ENCODE measurements at regions not wholly inside any gene's neighbourhood (a gene's known extent, or its start where the extent isn't known, plus 50 kb on each side); places are given as distances from the start of the nearest gene placed in this dataset.

- no peak for DNase-seq
Observed at GRCh38 chr13:34654647-34655046, 287.4 kb upstream of the NBEA start.

DNA sequence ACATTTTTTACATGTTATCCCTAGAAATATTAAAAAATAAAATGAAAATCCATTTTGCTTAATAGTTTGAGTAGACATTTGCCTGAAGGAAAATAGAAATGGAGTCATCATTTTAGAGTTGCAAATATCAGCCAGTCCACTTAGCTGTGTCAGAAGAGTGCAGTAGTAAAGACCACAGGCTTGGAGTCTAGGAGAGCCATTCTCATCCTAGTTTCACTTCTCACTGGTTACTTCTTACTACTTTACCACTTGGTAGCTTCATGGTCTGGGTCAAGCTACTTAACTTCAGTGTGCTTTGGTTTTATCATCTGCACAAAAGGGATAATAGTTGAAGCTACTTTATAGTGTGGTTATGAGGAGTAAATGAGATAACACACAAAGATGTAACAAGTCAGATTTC is 286.5 kb upstream of the NBEA start:
- DNase-seq = no peak

GRCh38 chr13:34657716-34658115 is 284.4 kb upstream of the NBEA start:
- no peak for DNase-seq

- DNase-seq = no peak
Observed at GRCh38 chr13:34667286-34668218, 274.5 kb upstream of the NBEA start.

GRCh38 chr13:34671137-34671536 is 270.9 kb upstream of the NBEA start:
- no peak for DNase-seq

GRCh38 chr13:34672631-34673030 is 269.4 kb upstream of the NBEA start:
- DNase-seq = no peak

DNA sequence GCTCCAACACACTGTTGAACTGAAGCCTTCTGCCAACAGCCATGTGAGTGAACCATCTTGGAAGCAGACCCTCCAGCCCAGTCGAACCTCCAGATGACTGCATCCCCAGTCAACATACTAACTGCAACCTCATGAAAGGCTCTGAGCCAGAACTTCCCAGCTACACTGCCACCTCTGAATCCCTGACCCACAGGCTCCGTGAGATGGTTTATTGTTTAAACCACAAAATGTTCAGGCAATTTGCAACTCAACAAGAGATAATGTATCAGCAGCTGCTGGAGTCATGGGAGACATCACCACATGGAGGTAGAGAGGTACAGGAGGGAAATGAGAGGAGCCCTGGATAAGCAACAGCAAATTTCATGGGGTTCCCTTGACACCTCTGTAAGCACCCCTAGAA is 266.4 kb upstream of the NBEA start:
- no peak for DNase-seq

DNA sequence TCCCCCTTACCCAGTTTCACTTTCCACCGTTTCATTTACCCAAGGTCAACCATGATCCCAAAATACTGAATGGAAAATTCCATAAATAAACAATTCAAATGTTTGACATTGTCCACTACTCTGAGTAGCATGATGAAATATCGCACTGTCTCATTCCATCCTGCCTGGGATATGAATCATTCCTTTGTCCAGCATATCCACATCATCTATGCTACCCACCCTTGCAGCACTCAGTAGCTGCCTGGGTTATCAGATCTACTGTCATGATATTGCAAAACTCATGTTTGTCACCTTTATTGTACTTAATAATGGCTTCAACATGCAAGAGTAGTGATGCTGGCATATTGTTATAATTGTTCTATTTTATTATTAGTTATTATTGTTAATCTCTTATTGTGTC is 263.9 kb upstream of the NBEA start:
- DNase-seq = no peak

GRCh38 chr13:34681405-34681955 is 260.6 kb upstream of the NBEA start:
- no peak for DNase-seq

DNA sequence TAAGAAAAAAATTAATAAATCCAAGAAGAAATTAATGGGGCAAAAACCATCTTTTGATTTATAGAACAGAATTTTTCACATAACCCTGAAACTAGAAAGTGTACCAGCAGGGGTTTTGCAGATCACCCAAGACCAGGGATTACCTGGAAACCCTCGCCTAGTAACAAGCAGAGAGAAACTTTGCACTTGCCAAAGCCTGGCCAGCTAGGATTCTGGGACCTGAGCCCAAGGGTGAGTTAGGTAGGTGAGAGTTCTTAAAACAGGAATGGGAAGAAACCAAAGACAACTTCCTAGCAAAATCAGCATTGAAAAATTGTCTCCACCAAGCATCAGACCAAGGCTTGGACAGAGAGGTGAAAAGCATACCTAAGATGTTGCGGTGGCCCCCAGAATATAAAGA is 247.0 kb upstream of the NBEA start:
- DNase-seq = no peak

- DNase-seq = no peak
Observed at GRCh38 chr13:34696296-34696695, 245.8 kb upstream of the NBEA start.

DNA sequence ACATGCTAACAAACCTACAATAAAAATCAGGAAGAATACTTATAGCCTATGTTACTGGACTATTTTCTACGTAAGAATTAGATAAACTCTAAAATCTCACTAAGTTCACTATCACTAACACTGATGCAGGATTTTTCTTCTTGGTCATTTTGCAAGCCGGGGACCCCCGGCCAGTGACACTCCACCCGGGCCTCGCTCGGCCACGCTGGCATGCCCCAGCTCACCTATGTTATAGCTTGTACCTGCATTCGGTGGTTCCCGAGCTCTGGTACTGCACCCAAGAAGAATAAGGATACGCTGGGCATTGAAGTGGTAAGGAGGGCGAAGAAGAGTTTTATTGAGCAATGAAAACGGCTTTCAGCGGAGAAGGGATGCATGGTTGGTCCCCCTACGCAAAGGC is 245.3 kb upstream of the NBEA start:
- no peak for DNase-seq

- no peak for DNase-seq
Observed at GRCh38 chr13:34698945-34699344, 243.1 kb upstream of the NBEA start.

DNA sequence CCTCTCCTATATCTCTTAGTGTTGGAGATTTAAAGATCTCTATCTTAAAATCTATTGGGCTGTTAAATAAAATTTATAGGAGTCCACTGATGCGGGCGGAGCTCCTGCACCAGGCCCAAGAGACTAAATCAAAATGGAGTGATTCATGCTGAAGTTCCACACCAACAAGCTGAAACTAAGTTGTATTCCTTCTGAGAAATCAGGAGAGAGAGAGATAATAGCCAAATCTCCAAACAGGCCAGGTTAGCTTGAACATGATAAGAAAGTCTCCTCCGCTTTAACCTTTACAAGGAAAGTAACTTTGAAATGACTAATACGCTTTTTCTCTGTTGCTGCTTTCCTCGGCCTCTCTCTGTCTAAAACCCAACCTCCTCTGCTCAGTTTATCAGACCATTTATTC is 241.9 kb upstream of the NBEA start:
- DNase-seq = no peak

GRCh38 chr13:34701919-34702318 is 240.2 kb upstream of the NBEA start:
- no peak for DNase-seq

DNA sequence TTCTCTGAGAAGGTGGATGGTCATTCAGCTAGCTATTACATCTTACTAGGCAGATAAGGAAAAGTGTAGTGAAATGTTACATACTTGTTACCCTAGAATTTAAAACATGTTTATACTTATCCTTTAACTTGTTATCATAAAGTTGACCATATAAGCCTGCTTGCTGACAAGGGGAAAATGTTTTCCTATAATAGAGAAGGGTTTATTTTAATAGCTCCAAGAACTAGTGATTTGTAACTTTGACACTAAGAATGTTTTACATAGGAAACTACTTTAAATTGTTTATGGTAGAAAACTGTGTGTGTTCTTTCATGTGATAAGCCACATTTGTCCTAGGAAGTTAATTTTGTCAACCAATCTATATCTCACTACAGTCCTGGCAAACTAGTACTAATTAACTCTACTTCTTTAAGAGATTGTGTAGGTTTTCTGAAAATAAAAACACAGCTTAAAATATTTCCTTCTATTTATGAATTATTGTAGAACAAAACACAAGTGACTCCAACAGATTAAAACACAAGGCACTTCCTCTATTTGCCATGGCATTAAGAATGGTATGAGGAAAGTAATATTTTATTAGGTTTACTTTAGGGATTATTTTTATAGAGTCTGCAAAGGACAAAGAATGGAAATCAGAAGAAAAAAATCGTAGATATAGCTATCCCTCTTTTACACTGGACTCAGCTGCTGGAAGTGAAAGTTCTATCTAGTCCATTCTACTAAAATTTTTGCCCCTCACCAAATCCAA is 233.3 kb upstream of the NBEA start:
- no peak for DNase-seq

- no peak for DNase-seq
Observed at GRCh38 chr13:34719060-34719875, 222.8 kb upstream of the NBEA start.

- no peak for DNase-seq
Observed at GRCh38 chr13:34720618-34721017, 221.5 kb upstream of the NBEA start.

- no peak for DNase-seq
Observed at GRCh38 chr13:34721631-34722595, 220.2 kb upstream of the NBEA start.

DNA sequence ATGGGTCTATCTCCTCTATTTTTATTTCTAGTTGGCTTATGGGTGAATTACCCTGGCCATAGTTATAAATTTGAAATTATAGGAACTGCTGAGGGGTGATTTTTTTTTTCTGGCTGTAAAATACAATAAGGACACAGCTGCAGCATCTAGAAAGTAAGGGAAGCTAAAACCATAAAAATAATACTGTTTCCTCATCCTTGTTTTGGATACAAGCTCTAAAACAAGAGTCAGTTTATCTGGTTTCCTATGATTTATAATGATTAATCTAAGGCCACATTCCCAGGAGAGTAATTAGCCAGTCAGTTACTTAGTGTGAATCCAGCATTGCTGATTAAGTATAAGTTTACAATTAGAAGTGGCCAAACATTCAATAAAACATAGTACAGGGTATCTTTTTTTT is 219.1 kb upstream of the NBEA start:
- DNase-seq = no peak

DNA sequence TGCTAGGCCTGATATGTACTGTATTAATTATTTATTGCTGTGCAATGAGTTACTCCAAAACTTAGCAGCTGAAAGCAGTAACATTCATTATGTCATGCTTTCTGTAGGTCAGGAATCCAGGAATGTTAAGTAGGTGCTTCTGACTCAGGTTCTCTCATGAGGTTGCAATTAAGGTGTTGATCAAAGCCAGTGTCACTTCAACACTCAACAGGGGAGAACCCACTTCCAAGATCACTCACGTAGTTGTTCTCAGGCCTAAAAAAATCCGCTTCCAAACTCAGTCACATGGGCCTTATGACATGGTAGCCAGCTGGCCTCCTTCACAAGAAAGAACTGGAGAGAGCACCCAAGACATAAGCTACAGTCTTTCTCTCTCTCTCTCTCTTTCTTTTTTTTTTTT is 211.1 kb upstream of the NBEA start:
- no peak for DNase-seq

DNA sequence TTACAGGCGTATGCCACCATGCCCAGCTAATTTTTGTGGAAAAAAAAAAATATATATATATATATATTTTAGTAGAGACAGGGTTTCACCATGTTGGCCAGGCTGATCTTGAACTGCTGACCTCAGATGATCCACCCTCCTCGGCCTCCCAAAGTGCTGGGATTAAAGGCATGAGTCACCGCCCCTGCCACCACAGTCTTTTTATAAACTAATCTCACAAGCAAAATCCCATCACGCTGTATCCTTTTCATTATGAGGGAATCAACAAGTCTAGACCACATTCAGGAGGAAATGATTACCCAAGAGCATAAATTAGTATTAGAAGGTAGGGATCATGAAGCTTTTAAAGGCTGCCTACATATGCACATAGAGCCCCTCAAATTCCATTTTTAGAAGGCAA is 210.6 kb upstream of the NBEA start:
- no peak for DNase-seq
